HK-2 (cell line): ENCODE measurements at regions not wholly inside any gene's neighbourhood (a gene's known extent, or its start where the extent isn't known, plus 50 kb on each side); places are given as distances from the start of the nearest gene placed in this dataset.
"Not testable (repeated sequence)": the region's sequence is repeated elsewhere in the genome, so short reads cannot be mapped to it uniquely, and the experiment has no call there.

Experiments
- DNase-seq: peaks from one replicate; pipeline ENCODE4 v3.0.0-alpha.2; 2018; ENCODE audit not compliant: unreplicated experiment

DNA sequence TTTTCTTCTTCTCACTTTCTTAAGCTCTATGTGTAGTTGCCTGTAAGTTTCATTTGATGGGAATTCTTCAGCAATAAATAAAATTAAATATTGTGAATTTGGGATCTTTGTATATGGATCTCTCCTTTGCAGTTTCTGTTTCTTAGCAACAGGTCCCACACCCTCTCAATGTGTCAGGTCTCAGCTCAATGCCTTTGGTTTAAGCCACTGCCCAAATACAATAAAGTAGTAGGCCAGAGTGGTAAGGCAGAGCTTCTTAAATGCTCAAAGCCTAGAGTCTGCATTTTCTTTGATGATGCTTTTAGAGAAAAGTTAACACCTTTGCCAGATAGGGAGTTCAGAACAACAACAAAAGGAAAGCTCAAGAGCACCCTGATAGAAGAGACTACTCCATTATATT is 343.7 kb downstream of the NSUN3 start:
- no peak for DNase-seq

DNA sequence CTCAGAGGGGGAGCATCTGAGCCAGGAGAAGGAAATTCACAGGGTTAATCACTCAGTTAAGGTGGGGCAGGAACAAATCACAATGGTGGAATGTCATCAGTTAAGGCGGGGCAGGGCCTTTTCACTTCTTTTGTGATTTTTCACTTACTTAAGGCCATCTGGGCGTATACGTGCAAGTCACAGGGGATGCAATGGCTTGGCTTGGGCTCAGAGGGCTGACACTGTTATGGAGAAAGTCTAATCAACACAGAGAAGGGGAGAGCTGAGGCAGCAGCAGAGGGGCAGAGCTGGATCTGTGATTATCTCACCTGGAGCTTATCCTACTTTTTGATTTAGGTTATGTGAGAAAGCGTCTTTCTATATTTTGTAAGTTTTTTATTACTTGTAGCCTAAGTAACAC is 350.1 kb downstream of the NSUN3 start:
- not testable (repeated sequence) for DNase-seq

DNA sequence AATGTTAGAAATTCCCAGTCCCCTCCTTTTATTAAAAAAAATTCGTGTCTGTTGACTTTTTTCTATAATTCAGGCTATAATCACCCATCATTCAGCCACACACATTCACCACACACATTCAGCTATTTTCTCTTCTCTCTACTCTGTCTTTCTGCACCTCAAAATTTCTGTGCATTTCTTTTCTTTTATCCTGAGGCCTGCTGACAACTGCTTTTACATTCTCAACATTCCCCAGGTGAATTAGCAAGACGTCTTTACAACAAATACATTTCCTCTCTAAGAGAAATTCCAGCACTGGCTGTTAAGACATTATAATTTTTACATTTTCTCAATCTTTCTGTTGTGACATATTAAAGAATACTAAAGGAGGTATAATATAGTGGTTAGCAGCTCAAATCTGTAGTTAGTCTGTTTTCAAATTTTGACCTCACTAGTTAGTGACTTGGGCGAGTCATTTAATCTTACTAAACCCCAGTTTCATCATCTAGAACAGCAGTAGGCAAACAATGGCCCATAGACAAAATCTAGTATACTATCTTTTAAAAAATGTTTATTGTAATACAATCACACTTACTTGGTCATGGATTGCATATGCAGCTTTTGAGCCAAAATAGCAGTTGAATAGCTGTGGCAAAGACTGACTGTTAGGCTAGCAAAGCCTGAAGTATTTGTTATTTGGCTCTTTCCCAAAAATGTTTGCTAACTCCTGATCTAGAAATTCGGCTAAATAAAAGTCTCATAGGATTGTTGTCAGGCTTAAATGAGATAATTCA is 350.7 kb downstream of the NSUN3 start:
- DNase-seq: no peak

DNA sequence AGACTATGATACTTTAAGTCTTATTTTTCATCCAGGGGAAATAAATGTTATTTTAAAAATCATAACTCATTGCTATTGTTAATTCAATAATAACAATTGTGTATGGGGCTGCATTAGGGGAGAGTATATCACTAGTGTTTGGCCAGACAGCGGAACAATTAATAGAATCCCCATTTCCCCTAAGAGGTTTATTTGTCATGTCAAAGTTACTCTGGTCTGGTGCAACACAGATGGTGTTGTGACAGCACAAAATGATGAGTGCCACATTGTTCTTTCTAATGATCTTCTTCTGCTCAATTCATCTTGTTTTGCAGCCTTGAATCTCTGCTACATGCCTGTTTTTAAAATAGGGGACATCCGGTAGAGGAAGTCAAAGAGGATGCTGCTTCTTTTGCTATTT is 351.6 kb downstream of the NSUN3 start:
- no peak for DNase-seq

DNA sequence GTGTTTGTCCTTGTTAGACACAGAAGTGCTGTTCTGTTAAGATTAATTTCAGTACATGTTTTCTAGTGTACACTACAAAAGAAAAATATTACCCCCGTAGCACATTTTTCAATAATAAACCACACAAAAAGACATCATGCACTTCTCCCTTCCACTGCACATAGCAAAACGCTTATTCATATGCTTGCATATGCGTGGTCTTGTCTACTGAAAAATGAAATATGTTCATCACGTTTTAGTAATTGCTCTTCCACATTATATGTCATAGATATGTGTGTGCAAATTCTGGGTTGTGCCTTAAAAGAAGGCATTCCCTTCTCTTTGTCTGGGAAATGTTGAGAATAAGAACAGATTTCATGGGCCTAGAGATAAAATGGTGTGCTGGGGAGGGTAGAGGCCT is 353.9 kb downstream of the NSUN3 start:
- DNase-seq: no peak

DNA sequence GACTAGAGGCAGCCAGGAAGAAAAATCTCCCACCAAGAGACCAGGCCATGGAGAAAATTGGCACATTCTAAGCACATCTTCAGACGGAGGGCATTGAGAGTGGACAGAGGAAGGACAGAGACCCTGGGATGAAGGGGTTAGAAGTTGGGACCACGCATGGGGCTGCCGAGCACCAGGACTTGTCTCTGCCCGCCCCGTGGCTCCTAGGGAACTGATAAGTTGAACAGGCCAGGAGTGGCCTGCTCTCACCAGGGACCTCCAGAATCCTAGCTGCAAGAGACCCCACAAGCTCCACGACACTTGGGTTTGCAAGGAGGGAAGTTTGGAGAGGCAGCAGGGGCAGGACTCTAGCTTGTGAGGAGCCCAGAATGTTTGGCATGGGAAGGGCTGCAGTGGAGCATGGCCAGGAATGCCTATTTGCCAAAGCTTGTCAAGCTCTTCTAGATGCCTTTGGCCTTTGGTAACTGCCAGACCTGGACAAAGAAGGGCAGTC is 355.1 kb downstream of the NSUN3 start:
- no peak for DNase-seq

DNA sequence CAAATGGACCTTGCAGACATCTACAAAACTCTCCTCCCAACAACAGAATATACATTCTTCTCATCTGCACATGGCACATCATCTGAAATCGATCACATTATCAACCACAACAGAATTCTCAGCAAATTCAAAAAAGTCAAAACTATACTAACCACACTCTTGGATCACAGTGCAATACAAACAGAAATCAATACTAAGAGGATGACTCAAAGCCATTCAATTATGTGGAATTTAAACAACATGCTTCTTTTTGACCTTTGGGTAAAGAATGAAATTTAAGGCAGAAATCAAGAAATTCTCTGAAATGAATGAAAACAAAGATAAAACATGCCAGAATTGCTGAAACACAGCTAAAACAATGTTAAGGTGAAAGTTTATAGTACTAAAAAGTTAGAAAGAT is 358.1 kb downstream of the NSUN3 start:
- DNase-seq: no peak

DNA sequence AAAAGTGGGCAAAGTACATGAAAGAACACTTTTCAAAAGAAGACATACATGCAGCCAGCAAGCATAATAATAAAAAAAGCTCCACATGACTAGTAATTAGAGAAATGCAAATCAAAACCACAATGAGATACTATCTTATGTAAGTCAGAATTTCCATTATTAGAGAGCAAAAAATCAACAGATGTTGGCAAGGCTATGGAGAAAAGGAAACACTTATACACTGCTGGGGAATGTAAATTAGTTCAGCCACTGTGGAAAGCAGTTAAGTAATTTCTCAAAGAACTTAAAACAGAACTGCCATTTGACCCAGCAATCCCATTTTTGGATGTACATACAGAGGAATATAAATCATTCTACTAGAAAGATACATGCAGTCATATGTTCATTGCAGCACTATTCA is 360.7 kb downstream of the NSUN3 start:
- no peak for DNase-seq

DNA sequence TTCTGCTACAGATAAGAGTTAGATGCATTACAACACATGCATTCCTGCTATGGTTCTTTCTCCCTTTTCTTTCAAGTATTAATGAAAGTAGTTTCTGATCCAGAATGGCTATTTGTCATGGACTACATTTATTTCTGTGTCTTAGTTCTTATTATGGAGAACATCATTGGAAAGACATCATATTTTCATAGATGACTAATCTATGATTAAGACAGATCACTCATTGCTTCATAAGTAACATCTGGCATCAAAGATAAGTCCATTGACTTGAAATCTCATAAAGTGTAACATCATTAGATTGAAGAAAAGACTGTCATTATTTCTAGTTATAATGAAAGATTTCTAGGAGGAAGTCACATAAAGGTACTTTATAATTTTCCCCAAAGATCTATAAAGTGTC is 366.7 kb downstream of the NSUN3 start:
- DNase-seq: no peak

DNA sequence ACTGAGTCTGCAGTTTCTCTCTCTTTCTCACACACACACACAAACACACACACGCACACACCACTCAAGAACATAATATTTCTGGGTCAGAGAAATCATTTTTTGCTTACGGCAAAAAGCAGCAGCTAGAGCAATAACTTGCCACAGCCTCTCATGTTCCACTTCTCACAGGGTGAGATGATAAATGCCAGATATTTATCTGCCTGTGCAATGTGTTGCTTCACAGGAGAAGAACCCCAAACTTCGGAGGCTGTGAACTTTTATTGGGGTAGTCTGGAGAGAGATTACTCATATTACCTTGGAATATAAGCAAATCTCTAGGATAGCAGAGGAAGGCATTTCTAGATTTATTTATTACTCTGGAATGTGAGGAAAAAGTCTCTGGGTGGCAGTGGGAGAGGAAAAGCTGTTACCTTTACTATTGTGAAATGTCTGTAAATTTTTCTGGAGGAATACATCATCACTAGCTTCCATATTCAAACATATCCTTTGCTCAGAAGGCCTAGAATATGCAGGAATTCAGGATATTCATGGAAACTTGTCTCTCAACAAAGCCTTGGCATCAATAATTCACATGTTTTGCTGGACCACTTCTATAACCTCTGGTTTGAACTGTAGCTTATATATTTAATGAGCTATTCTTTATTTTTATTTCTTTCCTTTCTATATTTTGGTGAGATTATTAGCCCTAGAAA is 369.2 kb downstream of the NSUN3 start:
- DNase-seq: no peak

DNA sequence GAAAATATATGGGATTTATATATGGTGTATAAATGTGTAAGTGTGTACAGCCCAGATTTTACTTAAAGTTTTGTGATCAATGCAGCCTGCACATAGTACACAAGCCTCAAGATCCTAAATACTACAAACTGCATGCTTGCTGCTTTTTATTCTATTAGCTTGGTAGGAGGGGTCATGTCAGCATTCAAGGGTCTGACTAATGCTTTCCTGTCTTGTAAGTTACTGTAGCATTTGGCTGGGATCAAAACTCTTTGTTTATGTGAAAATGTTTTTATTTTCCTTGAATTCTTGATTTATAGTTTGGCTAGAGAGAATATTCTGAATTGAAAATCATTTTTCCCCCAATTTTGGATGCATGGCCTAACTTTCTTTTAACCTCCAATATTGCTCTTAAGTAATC is 370.9 kb downstream of the NSUN3 start:
- DNase-seq: no peak

DNA sequence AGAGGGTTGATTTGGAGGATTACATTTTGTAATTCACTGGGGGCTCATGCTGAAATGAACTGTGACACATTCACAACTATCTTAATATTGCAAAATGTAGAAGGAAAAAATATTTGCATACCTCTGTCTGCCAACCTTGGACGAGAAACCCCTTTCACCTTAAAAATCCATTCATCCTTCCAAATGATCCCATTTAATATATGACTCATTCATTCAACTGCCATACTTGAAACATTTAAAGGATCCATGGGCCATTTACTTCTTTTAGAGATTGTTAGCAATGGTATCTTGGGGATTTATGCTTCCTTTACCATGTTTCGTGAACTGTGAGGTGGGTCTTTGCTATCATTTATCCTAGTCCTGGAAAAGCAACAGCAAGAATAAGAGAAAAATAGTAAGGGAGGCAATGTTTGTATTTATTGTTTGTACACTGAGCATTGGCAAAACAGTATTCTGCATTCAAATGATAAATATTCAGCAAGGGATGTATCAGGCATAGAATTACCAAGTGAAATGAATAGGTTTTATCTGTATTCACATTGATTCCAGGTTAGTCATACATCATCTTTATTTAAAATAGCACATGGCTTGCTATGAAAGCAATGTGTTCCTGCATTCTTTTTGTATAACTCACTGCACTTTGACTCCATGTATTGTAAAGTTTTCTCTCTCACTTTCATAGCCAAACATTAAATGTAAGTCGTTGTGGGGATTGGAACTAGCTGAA is 378.1 kb downstream of the NSUN3 start:
- no peak for DNase-seq

DNA sequence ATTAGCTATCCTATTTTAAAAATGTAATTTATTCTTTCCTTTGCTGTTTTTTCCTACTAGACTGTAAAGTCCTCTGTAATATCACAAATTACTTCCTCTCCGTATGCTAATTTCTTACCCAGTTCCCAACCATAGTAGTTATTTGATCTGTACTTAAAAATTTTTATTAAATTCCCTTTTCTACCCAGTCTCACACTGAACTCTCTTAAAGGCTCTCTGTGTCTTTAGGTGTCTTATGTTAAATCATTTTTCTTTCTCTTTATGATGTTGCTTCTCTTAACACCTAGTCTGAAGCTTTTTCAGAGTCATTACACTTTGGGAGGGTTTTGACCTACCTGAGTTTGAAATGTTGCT is 378.6 kb downstream of the NSUN3 start:
- DNase-seq: no peak

DNA sequence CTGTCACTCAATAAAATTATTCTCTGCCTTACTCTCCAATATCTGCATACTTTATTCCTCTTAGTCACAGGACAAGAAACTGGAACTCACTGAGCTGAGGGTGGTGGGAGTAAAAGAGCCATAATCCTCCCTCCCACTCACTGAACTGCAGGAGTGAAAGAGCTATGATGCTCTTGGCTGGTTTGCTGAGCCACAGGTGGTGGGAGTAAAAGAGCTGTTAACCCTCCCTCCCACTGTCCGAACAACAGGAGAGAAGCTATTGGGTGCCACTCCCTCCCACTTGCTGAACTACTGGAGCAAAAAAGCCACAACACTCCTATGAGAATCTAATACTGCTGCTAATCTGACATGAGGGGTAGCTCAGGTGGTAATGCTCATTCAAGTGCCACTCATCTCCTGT is 391.0 kb downstream of the NSUN3 start:
- DNase-seq: no peak

DNA sequence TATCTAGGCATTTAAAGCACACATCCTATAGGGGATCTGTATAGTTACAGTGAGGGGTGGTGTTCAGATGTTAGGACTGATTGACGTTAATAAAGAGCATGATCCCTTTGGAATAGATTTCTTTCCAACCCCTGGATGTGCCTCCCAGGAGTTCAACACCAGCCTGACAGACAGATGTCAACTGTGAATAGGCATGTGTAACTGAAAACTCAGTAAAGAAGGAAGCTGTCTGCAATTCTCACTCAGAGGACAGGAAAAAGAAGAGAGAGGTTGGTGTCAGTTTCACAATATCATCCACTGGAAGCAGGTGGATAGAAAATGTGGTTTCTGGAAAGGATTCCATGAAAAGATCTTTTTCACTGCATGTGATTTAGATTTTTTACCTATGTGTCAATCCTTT is 396.3 kb downstream of the NSUN3 start:
- DNase-seq: no peak

DNA sequence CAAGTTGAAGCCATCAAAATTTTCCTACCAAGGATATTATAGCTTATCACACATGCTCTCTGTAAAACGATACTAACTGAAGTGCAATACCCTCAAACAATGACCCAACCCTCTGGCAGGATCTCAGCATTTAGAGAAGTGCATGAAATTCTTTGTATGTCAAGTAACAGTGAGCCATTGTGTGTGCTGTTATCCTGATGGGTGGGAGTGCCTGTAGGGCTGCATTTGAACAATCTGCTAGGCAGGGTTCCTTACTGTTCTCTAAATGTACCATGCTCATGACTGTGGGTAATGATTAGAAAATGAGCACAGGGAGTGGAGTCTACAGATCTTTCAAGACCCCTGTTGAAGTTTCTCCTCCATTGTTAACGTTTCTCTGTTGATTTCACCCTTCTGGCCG is 398.1 kb downstream of the NSUN3 start:
- no peak for DNase-seq

DNA sequence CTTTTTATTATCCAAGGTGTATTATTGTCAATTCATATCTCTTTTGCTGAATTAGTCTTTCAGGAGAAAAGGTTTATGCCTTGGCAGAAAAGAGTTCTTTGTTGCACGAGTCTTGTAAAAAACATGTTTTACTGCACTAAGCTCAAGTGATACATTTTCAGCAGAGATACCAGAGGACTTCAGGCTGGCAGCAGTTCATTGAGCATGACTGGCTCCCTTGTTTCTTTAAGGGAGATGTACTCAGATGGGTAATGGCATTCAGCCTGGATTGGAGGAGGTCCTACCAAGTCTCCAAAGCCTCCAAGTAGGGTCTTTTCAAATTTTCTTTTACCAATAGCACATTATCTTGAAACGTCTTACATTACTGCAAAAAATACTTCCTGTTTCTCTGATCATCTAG is 400.1 kb downstream of the NSUN3 start:
- DNase-seq: no peak

DNA sequence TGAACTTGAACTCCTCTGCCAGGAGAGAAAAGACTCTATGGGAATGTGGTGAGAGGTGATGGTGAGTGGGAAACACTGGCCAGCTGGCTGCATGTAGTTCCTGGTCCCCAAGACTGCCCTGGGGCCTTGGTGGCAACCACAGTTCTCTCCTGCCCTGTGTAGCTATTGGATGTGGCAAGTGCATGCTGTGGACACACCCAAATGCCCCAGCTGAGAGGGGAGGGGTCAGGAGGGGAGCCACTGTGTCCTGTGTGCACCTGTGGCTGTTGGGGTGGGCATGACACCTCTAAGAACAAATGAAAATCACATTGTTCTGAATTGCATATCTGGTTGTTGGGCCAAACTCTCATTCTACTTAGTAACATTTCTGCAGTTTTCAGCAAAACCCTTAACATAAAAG is 409.6 kb downstream of the NSUN3 start:
- DNase-seq: no peak

DNA sequence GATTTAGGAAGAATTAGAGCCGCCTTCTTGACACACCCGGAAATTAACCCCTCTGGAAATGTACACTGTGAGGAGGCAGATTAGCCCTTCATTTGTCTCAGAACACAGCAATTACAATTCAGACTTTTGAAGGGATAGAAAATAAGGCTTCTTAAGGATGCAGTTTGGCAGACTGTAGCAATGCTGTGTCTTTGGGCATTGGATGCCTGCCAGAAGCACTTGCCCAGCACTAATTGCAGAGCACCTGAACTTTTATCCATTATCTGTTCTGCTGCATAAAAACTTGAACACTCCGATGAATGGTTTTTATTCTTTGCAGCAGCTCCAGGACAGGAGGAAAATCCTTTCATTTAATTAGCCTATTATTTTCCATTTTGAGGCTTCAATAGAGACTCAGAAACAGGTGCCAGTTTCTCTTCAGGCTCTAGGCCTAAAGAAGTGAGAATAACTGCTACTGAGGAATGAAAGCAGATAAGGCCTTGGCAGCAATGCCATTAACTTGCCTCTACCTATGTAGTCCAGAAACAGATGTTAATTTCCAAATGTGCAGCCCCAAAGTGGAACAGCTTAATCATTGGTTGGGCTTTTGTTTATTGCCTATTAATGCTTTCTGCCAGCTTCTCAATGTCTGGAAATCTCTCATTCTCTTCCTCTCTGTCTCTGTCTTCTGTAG is 418.5 kb downstream of the NSUN3 start:
- DNase-seq: no peak

DNA sequence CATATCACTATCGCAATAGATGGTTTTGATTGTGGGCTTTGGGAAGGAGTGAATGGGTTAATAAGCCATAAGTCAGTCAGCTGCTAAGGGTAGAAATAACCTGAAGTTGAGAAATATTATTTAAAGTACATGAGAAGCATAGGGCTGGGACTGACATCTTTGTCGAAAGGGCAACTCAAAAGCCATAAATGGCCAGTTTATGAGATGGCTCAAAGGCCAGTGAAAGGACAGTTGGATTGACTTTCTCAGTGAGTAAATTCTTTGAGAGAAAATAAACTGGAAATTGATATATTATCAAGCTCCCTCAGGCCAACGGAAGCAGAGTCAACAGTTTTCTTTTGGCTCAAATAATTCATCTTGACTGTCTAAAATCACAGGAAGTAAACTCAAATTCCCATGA is 419.8 kb downstream of the NSUN3 start:
- no peak for DNase-seq

DNA sequence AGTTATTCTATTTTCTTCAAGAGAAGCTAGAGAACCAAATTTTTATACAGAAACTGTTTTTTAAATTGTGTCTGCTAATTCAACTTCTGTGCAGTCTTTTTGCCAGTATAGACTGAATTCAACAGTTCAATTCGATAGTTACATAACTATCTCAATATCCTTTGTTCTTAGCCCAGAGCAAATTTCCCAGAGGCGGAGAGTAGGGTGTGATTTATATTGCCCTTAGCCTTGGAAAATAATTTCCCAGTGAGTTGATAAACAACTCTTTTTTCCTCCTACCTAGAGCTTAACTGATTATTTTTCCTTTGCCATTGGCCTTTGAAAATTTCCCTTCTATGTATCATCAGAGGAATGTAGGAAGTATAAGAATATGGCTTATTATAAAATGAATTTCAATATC is 420.5 kb downstream of the NSUN3 start:
- no peak for DNase-seq

DNA sequence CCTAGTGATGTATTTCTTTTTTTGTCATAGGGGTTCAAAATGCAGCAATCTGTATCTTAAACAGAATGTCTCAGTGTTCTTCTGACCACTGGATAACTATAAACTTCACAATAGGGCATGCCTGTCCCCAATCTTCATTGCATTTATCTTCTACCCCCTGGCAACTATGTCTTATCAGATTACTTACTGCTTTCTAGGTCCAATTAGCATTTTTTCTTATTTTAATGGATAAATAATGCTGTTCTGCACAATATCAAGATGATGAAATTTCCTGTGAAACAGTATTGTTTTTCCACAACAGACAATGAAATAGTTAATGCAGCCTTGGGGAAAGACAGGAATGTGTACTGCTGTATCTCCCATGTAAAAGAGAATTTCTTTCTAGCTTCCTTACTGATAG is 432.1 kb downstream of the NSUN3 start:
- no peak for DNase-seq
